ENCODE measurements at regions not wholly inside any gene's neighbourhood (a gene's known extent, or its start where the extent isn't known, plus 50 kb on each side); places are given as distances from the start of the nearest gene placed in this dataset.

- no peaks in the 10 kb centered on the region for H3K4me1 ChIP-seq (ENCODE audit: control insufficient read depth, low read length)
Observed at GRCh38 chr16:73568769-73569168, 520.8 kb upstream of the ZFHX3 start.

GRCh38 chr16:73565925-73566324 lies 518.0 kb upstream of the ZFHX3 start:
- H3F3A ChIP-seq (ENCODE audit: control insufficient read depth, insufficient read depth), result no peaks in the 10 kb centered on the region
- no peaks in the 10 kb centered on the region for H4K20me1 ChIP-seq (ENCODE audit: control insufficient read depth, insufficient read depth, low read depth, low read length)
- no peak overlapping the region for H3K4me3 ChIP-seq (ENCODE audit: low read length)
- no peaks in the 10 kb centered on the region for H3K9me3 ChIP-seq (ENCODE audit: control insufficient read depth, insufficient read depth, low read length)
- no peaks in the 10 kb centered on the region for H3K79me2 ChIP-seq (ENCODE audit: control insufficient read depth, low read length)
- no peak overlapping the region for H3K27ac ChIP-seq (ENCODE audit: low read depth, low read length)
- no peaks in the 10 kb centered on the region for H3K4me1 ChIP-seq (ENCODE audit: control insufficient read depth, low read length)
- no peaks in the 10 kb centered on the region for H3K9me2 ChIP-seq (replicated peaks; ENCODE audit: control insufficient read depth, low read length)
- no peak overlapping the region for H3K4me2 ChIP-seq (ENCODE audit: low read length)
- no peak for TF ChIP-seq EZH2phosphoT487 (IDR thresholded peaks at IDR 0.05; ENCODE audit: borderline replicate concordance, low read length)
- no peak for TF ChIP-seq CTCF (IDR thresholded peaks at IDR 0.05; ENCODE audit: low read depth, low read length, poor library complexity, severe bottlenecking)
- no peaks in the 10 kb centered on the region for H3K36me3 ChIP-seq (ENCODE audit: control insufficient read depth, low read length)
- no peaks in the 10 kb centered on the region for H3K27me3 ChIP-seq (ENCODE audit: control insufficient read depth, low read length)

More at GRCh38 chr16:73568769-73569168, 520.8 kb upstream of the ZFHX3 start:
- no peaks in the 10 kb centered on the region for H3K9me2 ChIP-seq (replicated peaks; ENCODE audit: control insufficient read depth, low read length)
- no peaks in the 10 kb centered on the region for H4K20me1 ChIP-seq (ENCODE audit: control insufficient read depth, insufficient read depth, low read depth, low read length)
- no peaks in the 10 kb centered on the region for H3K79me2 ChIP-seq (ENCODE audit: control insufficient read depth, low read length)
- H3K27me3 ChIP-seq (ENCODE audit: control insufficient read depth, low read length), result no peaks in the 10 kb centered on the region
- H3K4me2 ChIP-seq (ENCODE audit: low read length), result no peak overlapping the region
- no peak overlapping the region for H3K27ac ChIP-seq (ENCODE audit: low read depth, low read length)
- H3K9me3 ChIP-seq (ENCODE audit: control insufficient read depth, insufficient read depth, low read length), result no peaks in the 10 kb centered on the region
- H3K4me3 ChIP-seq (ENCODE audit: low read length), result no peak overlapping the region
- no peak for TF ChIP-seq EZH2phosphoT487 (IDR thresholded peaks at IDR 0.05; ENCODE audit: borderline replicate concordance, low read length)
- TF ChIP-seq CTCF (IDR thresholded peaks at IDR 0.05; ENCODE audit: low read depth, low read length, poor library complexity, severe bottlenecking), result no peak
- no peaks in the 10 kb centered on the region for H3F3A ChIP-seq (ENCODE audit: control insufficient read depth, insufficient read depth)
- H3K36me3 ChIP-seq (ENCODE audit: control insufficient read depth, low read length), result no peaks in the 10 kb centered on the region

GRCh38 chr16:73565263-73565662 lies 517.3 kb upstream of the ZFHX3 start:
- Histone ChIP-seq H3K36me3 (ENCODE audit: control insufficient read depth, low read length) (no peaks in the 10 kb centered on the region), H3K27ac (ENCODE audit: low read depth, low read length) (no peak overlapping the region), H3K79me2 (ENCODE audit: control insufficient read depth, low read length) (no peaks in the 10 kb centered on the region), H4K20me1 (ENCODE audit: control insufficient read depth, insufficient read depth, low read depth, low read length) (no peaks in the 10 kb centered on the region), H3K9me3 (ENCODE audit: control insufficient read depth, insufficient read depth, low read length) (no peaks in the 10 kb centered on the region), H3F3A (ENCODE audit: control insufficient read depth, insufficient read depth) (no peaks in the 10 kb centered on the region), H3K27me3 (ENCODE audit: control insufficient read depth, low read length) (no peaks in the 10 kb centered on the region), H3K4me3 (ENCODE audit: low read length) (no peak overlapping the region), H3K4me2 (ENCODE audit: low read length) (no peak overlapping the region), H3K9me2 (replicated peaks; ENCODE audit: control insufficient read depth, low read length) (no peaks in the 10 kb centered on the region), H3K4me1 (ENCODE audit: control insufficient read depth, low read length) (no peaks in the 10 kb centered on the region)
- TF ChIP-seq EZH2phosphoT487 (IDR thresholded peaks at IDR 0.05; ENCODE audit: borderline replicate concordance, low read length) (no peak), CTCF (IDR thresholded peaks at IDR 0.05; ENCODE audit: low read depth, low read length, poor library complexity, severe bottlenecking) (no peak)

- H3K79me2 ChIP-seq (ENCODE audit: control insufficient read depth, low read length), result no peaks in the 10 kb centered on the region
- H3K4me1 ChIP-seq (ENCODE audit: control insufficient read depth, low read length), result no peaks in the 10 kb centered on the region
- no peak overlapping the region for H3K27ac ChIP-seq (ENCODE audit: low read depth, low read length)
- H3K27me3 ChIP-seq (ENCODE audit: control insufficient read depth, low read length), result no peaks in the 10 kb centered on the region
- H3F3A ChIP-seq (ENCODE audit: control insufficient read depth, insufficient read depth), result no peaks in the 10 kb centered on the region
- TF ChIP-seq EZH2phosphoT487 (IDR thresholded peaks at IDR 0.05; ENCODE audit: borderline replicate concordance, low read length) (no peak), CTCF (IDR thresholded peaks at IDR 0.05; ENCODE audit: low read depth, low read length, poor library complexity, severe bottlenecking) (no peak)
- H3K36me3 ChIP-seq (ENCODE audit: control insufficient read depth, low read length), result no peaks in the 10 kb centered on the region
- H3K9me3 ChIP-seq (ENCODE audit: control insufficient read depth, insufficient read depth, low read length), result no peaks in the 10 kb centered on the region
- no peaks in the 10 kb centered on the region for H3K9me2 ChIP-seq (replicated peaks; ENCODE audit: control insufficient read depth, low read length)
- no peak overlapping the region for H3K4me2 ChIP-seq (ENCODE audit: low read length)
- H4K20me1 ChIP-seq (ENCODE audit: control insufficient read depth, insufficient read depth, low read depth, low read length), result no peaks in the 10 kb centered on the region
- no peak overlapping the region for H3K4me3 ChIP-seq (ENCODE audit: low read length)
Observed at GRCh38 chr16:73563709-73564108, 515.8 kb upstream of the ZFHX3 start.

All from DOHH2 (cell line).